Right atrium auricular region (tissue), 2 donors: ENCODE measurements at regions not wholly inside any gene's neighbourhood (a gene's known extent, or its start where the extent isn't known, plus 50 kb on each side); places are given as distances from the start of the nearest gene placed in this dataset.

ENCODE experiments used
- DNase-seq: peaks from one replicate; pipeline ENCODE4 v3.0.0-alpha.2; 2019; ENCODE audit warnings: low spot score
- H3K27ac ChIP-seq, 2 donors: fragments of 200-600 bp; sonication (generic); 1 replicate in 1 of 2; 2 replicates in 1 of 2; pipeline ENCODE4 v1.5.1; 2016 to 2019
- H3K27me3 ChIP-seq, 2 donors: fragments of 200-600 bp; sonication (generic); one replicate each; pipeline versions ENCODE4 v1.5.1 to v1.6.0; 2017 to 2019
- H3K36me3 ChIP-seq: fragments of 200-600 bp; sonication (generic); one replicate; pipeline ENCODE4 v1.5.1; 2016
- H3K4me1 ChIP-seq, 2 donors: fragments of 200-600 bp; sonication (generic); one replicate each; pipeline versions ENCODE4 v1.5.1 to v1.6.0; 2017 to 2019
- H3K4me3 ChIP-seq, 2 donors: fragments of 200-600 bp; sonication (generic); 1 replicate in 1 of 2; 2 replicates in 1 of 2; pipeline ENCODE4 v1.5.1; 2017 to 2019; ENCODE audit warnings: mild to moderate bottlenecking in 1 of 2, moderate library complexity in 1 of 2
- H3K9me3 ChIP-seq, 2 donors: fragments of 200-600 bp; sonication (generic); one replicate each; pipeline ENCODE4 v1.5.1; 2019
- CTCF ChIP-seq, 2 donors: fragments of 200-600 bp; sonication (generic); IDR thresholded peaks; one replicate each; pipeline ENCODE4 v1.5.1; 2019; ENCODE audit warnings: antibody characterized with exemption in 2 of 2

- no peak for TF ChIP-seq CTCF (IDR thresholded peaks at IDR 0.05)
- H3K27ac ChIP-seq, result no peak overlapping the region
Measured at GRCh38 chr2:9100080-9100876, 96.8 kb upstream of the MBOAT2 start.

GRCh38 chr2:9099341-9099751, 95.9 kb upstream of the MBOAT2 start:
- no peaks in the 10 kb centered on the region for H3K36me3 ChIP-seq
- H3K27ac ChIP-seq, result no peak overlapping the region
- no peaks in the 10 kb centered on the region for H3K9me3 ChIP-seq
- H3K27me3 ChIP-seq, result no peaks in the 10 kb centered on the region
- no peak overlapping the region for H3K4me3 ChIP-seq
- H3K4me1 ChIP-seq, result peaks cover 0 to 23% of the 10 kb centered on the region in 2 donors
- TF ChIP-seq CTCF (IDR thresholded peaks at IDR 0.05), result no peak
- DNase-seq, result no peak

More at GRCh38 chr2:9100080-9100876, 96.8 kb upstream of the MBOAT2 start:
- H3K36me3 ChIP-seq, result no peaks in the 10 kb centered on the region
- peaks cover 0 to 19% of the 10 kb centered on the region in 2 donors for H3K4me1 ChIP-seq
- DNase-seq, result no peak
- H3K4me3 ChIP-seq, result no peak overlapping the region
- no peaks in the 10 kb centered on the region for H3K9me3 ChIP-seq
- no peaks in the 10 kb centered on the region for H3K27me3 ChIP-seq

GRCh38 chr2:9097892-9098291, 94.4 kb upstream of the MBOAT2 start:
- Histone ChIP-seq H3K4me3 (no peak overlapping the region), H3K4me1 (peaks cover 0 to 23% of the 10 kb centered on the region in 2 donors), H3K27ac (no peak overlapping the region), H3K36me3 (no peaks in the 10 kb centered on the region), H3K27me3 (no peaks in the 10 kb centered on the region), H3K9me3 (no peaks in the 10 kb centered on the region)
- DNase-seq, result no peak
- no peak for TF ChIP-seq CTCF (IDR thresholded peaks at IDR 0.05)

- no peaks in the 10 kb centered on the region for H3K9me3 ChIP-seq
- no peak for DNase-seq
- H3K4me3 ChIP-seq, result no peak overlapping the region
- no peak for TF ChIP-seq CTCF (IDR thresholded peaks at IDR 0.05)
- peaks cover 0 to 23% of the 10 kb centered on the region in 2 donors for H3K4me1 ChIP-seq
- no peaks in the 10 kb centered on the region for H3K27me3 ChIP-seq
- no peak overlapping the region for H3K27ac ChIP-seq
- H3K36me3 ChIP-seq, result no peaks in the 10 kb centered on the region
Measured at GRCh38 chr2:9097239-9097638, 93.8 kb upstream of the MBOAT2 start.

GRCh38 chr2:9096761-9097160, 93.3 kb upstream of the MBOAT2 start:
- Histone ChIP-seq H3K27me3 (no peaks in the 10 kb centered on the region), H3K36me3 (no peaks in the 10 kb centered on the region), H3K4me3 (no peak overlapping the region), H3K27ac (no peak overlapping the region), H3K4me1 (peaks cover 0 to 23% of the 10 kb centered on the region in 2 donors), H3K9me3 (no peaks in the 10 kb centered on the region)
- TF ChIP-seq CTCF (IDR thresholded peaks at IDR 0.05), result no peak
- DNase-seq, result no peak

- no peaks in the 10 kb centered on the region for H3K36me3 ChIP-seq
- peak overlapping the region in 1 of 2 donors; percentile 12 for H3K4me3 ChIP-seq
- no peaks in the 10 kb centered on the region for H3K27me3 ChIP-seq
- H3K27ac ChIP-seq, result no peak overlapping the region
- no peak for DNase-seq
- peak in 1 of 2 donors; percentile 51 for TF ChIP-seq CTCF (IDR thresholded peaks at IDR 0.05)
- no peaks in the 10 kb centered on the region for H3K9me3 ChIP-seq
- H3K4me1 ChIP-seq, result peaks cover 0 to 23% of the 10 kb centered on the region in 2 donors
Measured at GRCh38 chr2:9095690-9096089, 92.2 kb upstream of the MBOAT2 start.
